DND-41 (cell line): ENCODE measurements at regions not wholly inside any gene's neighbourhood (a gene's known extent, or its start where the extent isn't known, plus 50 kb on each side); places are given as distances from the start of the nearest gene placed in this dataset.

ENCODE experiments used
- ATAC-seq: fragments of 200-7000 bp; cut with Tn5 transposase; 3 replicates; pipeline ENCODE4 v1.9.1; 2021; ENCODE audit warnings: low read depth; ENCODE audit not compliant: insufficient read depth
- DNase-seq: peaks from one replicate; pipeline ENCODE4 v3.0.0-alpha.2; 2020
- H2AFZ ChIP-seq: 2 replicates; pipeline ENCODE4 v1.6.0; 2012; ENCODE audit warnings: low read depth, low read length
- H3K27ac ChIP-seq: 2 replicates; pipeline ENCODE4 v1.5.1; 2012; ENCODE audit warnings: low read length, inconsistent platforms
- H3K27me3 ChIP-seq: fragments of 200-600 bp; sonication (generic); 2 replicates; pipeline ENCODE4 v1.6.0; 2012; ENCODE audit warnings: low read length, mild to moderate bottlenecking, inconsistent platforms; ENCODE audit not compliant: insufficient read depth, poor library complexity
- H3K36me3 ChIP-seq: 2 replicates; pipeline ENCODE4 v1.5.1; 2012; ENCODE audit warnings: low read length, inconsistent platforms; ENCODE audit not compliant: insufficient read depth
- H3K4me1 ChIP-seq: 2 replicates; pipeline ENCODE4 v1.5.1; 2012; ENCODE audit warnings: mild to moderate bottlenecking, low read length; ENCODE audit not compliant: insufficient read depth
- H3K4me2 ChIP-seq: 2 replicates; pipeline ENCODE4 v1.6.0; 2012; ENCODE audit warnings: mild to moderate bottlenecking, moderate library complexity, low read length, inconsistent platforms; ENCODE audit not compliant: insufficient read depth
- H3K4me3 ChIP-seq, 2 experiments: fragments of 200-600 bp in 1 of 2; shearing (Covaris generic) in 1 of 2; 2 replicates each; pipeline ENCODE4 v1.5.1; 2012 to 2016; ENCODE audit warnings: inconsistent platforms in 2 of 2, low read length in 2 of 2, mild to moderate bottlenecking in 2 of 2, low read depth in 1 of 2, moderate library complexity in 1 of 2
- H3K79me2 ChIP-seq: 2 replicates; pipeline ENCODE4 v1.6.0; 2012; ENCODE audit warnings: low read length, inconsistent platforms; ENCODE audit not compliant: insufficient read depth
- H3K9ac ChIP-seq: 2 replicates; pipeline ENCODE4 v1.6.0; 2012; ENCODE audit warnings: low read depth, mild to moderate bottlenecking, inconsistent platforms, low read length, moderate library complexity
- H3K9me3 ChIP-seq: 2 replicates; pipeline ENCODE4 v1.5.1; 2012; ENCODE audit warnings: low read length, moderate library complexity, mild to moderate bottlenecking, inconsistent platforms; ENCODE audit not compliant: insufficient read depth, severe bottlenecking
- H4K20me1 ChIP-seq: 2 replicates; pipeline ENCODE4 v1.6.0; 2012; ENCODE audit warnings: low read length; ENCODE audit not compliant: insufficient read depth
- CTCF ChIP-seq: IDR thresholded peaks from 2 replicates; pipeline ENCODE4 v1.5.1; 2012; ENCODE audit warnings: borderline replicate concordance, low read length, moderate library complexity, mild to moderate bottlenecking; ENCODE audit not compliant: poor library complexity, severe bottlenecking; ENCODE audit errors: extremely low read depth
- EZH2 ChIP-seq: IDR thresholded peaks from 3 replicates; pipeline ENCODE4 v1.6.1; 2012; ENCODE audit warnings: borderline replicate concordance, low read depth, mild to moderate bottlenecking, moderate library complexity, low read length, inconsistent platforms; ENCODE audit not compliant: severe bottlenecking

GRCh38 chr18:42654556-42654955, 460.9 kb downstream of the RIT2 start:
- H3K4me3 ChIP-seq: no peak overlapping the region
- DNase-seq (no peak), ATAC-seq (no peak)
- no peaks in the 10 kb centered on the region for H3K36me3 ChIP-seq
- H3K27ac ChIP-seq: no peak overlapping the region
- no peaks in the 10 kb centered on the region for H3K79me2 ChIP-seq
- H4K20me1 ChIP-seq: no peaks in the 10 kb centered on the region
- H3K9ac ChIP-seq: no peak overlapping the region
- H3K9me3 ChIP-seq: no peaks in the 10 kb centered on the region
- no peak for TF ChIP-seq CTCF
- no peak for TF ChIP-seq EZH2
- H3K4me1 ChIP-seq: no peaks in the 10 kb centered on the region
- H3K27me3 ChIP-seq: no peaks in the 10 kb centered on the region
- no peak overlapping the region for H3K4me2 ChIP-seq
- H2AFZ ChIP-seq: no peak overlapping the region

DNA sequence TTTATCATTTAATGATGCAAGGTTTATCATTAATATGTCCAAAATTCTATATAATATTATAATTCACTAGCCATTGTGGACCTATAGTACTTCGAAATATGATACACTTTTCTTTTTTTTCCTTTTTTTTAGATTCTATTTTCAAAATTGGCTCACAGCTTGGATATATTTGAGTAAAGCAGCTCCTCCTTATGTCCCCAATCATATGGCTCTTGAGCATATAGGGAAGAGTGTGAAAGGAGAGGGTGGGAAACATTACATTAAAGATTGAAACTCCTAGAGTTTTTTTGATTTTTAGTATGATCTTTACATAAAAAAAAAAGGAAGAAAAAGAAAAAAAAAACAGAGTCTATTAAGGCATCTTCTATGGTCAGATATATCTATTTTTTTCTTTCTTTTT, 457.9 kb downstream of the RIT2 start:
- Histone ChIP-seq H3K4me3 (no peak overlapping the region), H3K36me3 (no peaks in the 10 kb centered on the region), H3K79me2 (no peaks in the 10 kb centered on the region), H3K9me3 (no peaks in the 10 kb centered on the region), H2AFZ (no peak overlapping the region), H3K9ac (no peak overlapping the region), H3K27me3 (no peaks in the 10 kb centered on the region), H3K4me1 (no peaks in the 10 kb centered on the region), H3K4me2 (no peak overlapping the region), H4K20me1 (no peaks in the 10 kb centered on the region), H3K27ac (no peak overlapping the region)
- no peak for DNase-seq
- no peak for TF ChIP-seq CTCF
- TF ChIP-seq EZH2: no peak
- no peak for ATAC-seq

DNA sequence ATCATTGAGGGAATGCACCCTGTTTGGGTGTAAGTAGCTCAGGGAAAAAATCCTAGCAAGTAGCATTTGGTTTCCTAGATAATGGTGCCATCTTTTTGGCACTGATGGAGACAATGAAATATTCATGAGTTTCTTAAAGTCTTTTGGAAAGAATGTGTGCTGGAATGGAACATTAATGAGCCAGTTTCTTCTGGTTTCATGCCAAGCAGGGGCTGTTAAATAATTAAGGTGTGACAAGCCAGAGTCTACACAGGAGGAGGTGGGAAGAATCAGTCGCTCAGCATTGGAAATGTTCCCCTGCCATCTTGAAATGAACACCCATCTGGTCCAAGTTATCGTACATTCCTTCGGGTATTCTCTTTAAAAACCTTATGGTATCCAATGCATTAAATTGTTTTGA, 457.3 kb downstream of the RIT2 start:
- H3K36me3 ChIP-seq: no peaks in the 10 kb centered on the region
- H3K9ac ChIP-seq: no peak overlapping the region
- no peaks in the 10 kb centered on the region for H3K27me3 ChIP-seq
- H4K20me1 ChIP-seq: no peaks in the 10 kb centered on the region
- no peak overlapping the region for H3K4me2 ChIP-seq
- H3K4me3 ChIP-seq: no peak overlapping the region
- no peak for TF ChIP-seq CTCF
- no peak for TF ChIP-seq EZH2
- DNase-seq (no peak), ATAC-seq (no peak)
- H2AFZ ChIP-seq: no peak overlapping the region
- no peaks in the 10 kb centered on the region for H3K79me2 ChIP-seq
- H3K9me3 ChIP-seq: no peaks in the 10 kb centered on the region
- H3K4me1 ChIP-seq: no peaks in the 10 kb centered on the region
- H3K27ac ChIP-seq: no peak overlapping the region

- Histone ChIP-seq H3K9ac (no peak overlapping the region), H3K27me3 (no peaks in the 10 kb centered on the region), H3K36me3 (no peaks in the 10 kb centered on the region), H3K4me2 (no peak overlapping the region), H3K9me3 (no peaks in the 10 kb centered on the region), H3K27ac (no peak overlapping the region), H2AFZ (no peak overlapping the region), H3K79me2 (no peaks in the 10 kb centered on the region), H3K4me3 (no peak overlapping the region), H4K20me1 (no peaks in the 10 kb centered on the region), H3K4me1 (no peaks in the 10 kb centered on the region)
- ATAC-seq: no peak
- TF ChIP-seq CTCF (no peak), EZH2 (no peak)
- no peak for DNase-seq
Measured at GRCh38 chr18:42659187-42659586, 456.3 kb downstream of the RIT2 start.
